GOT3 (cell line): ENCODE measurements at regions not wholly inside any gene's neighbourhood (a gene's known extent, or its start where the extent isn't known, plus 50 kb on each side); places are given as distances from the start of the nearest gene placed in this dataset.
"Not testable (repeated sequence)": the region's sequence is repeated elsewhere in the genome, so short reads cannot be mapped to it uniquely, and the experiment has no call there.

ENCODE experiments used
- DNase-seq: peaks from one replicate; lab custom pipeline; 2025; ENCODE audit warnings: mixed read lengths; lab: John Stamatoyannopoulos, UW

DNA sequence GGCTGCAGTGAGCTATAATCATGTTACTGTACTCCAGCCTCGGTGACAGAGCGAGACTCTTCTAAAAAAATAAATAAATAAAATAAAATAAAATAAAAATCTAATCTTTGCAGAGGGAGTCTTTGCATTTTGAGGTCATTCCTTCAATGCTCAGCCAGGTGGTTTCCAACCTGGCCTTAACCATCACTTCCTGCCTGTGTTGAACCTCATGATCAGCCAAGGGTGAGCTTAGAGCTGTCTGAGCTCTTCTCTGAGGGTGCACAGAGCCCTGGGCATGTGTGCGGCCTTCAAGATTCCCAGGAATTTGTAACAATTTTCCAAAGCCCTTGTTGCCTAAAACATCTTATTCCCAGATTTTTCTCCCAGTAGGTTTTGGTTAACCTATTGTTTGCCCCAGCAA, 94.3 kb downstream of the KCNJ12 start:
- DNase-seq, result not testable (repeated sequence)

DNA sequence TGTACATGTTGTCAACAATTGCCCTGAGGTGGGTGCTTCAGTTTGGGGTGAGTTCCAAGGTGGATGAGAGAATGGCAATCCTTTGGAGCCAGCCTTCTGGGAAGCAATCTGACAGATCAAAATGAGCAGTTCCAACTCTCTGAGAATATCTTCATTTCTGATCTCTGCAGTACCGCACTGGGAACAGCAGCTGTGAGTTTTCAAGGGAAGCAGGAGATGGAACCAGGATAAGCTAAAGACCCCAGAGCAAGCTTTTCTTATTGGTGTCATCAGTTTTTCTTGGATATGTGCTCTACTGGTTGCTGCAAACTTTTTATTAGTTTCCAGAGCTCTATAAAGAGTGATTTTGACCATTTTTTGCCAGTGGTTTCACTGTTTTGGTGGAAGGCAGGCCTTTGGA, 94.7 kb downstream of the KCNJ12 start:
- no peak for DNase-seq

DNA sequence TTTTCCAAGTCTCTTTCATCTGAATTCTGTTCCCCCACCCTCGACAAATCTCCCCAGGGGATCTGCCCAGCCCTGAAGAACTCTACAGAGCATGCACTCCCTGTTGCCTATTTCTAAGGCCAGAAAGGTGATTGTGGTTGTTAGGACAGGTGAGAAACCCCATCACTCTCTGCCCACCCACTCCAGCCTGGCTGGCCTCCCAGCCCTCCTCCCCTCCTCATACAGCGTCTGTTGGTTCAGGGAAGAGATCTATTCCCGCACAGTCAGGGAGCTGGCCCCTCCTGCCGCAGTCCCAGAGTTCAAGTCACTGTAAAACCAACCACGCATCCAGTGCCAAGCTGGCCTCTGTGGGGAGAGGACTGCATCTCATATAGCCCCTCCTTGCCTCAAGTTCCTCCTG, 98.7 kb downstream of the KCNJ12 start:
- DNase-seq, result no peak

DNA sequence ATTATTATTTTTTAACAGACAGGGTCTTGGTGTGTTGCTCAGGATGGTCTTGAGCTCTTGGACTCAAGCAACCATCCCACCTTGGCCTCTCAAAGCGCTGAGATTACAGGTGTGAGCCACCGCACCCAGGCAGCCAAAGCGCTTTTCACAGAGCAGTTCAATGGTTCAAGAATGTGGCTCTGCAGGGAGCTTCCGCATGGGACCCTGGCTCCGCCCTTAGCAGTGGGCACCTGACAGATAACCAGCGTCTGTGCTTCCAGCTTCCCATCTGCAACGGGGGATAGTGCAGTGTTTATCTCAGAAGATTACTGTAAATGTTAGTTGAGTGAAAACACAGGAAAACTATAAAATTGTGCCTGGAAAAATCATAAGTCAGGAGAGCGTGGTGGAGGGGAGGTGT, 99.4 kb downstream of the KCNJ12 start:
- DNase-seq, result no peak

DNA sequence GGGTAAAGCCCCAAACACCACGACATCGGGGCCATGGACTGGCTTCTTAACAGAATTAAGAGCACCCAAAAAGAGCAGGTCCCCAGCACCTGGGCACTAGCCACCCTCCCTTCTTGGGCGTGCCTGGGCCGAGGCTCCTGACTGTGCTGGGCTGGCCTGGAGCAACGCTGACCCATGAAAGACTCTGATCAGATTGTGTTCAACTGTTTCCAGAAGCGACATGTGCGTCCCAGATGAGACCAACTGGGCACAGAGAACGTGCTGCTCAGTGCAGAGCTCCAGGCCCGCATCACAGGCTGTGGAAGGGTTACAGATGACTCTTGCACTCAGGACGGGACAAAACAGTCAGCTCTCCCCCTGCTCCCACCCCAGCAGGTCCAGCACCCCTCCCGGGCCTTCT, 100.7 kb downstream of the KCNJ12 start:
- no peak for DNase-seq

DNA sequence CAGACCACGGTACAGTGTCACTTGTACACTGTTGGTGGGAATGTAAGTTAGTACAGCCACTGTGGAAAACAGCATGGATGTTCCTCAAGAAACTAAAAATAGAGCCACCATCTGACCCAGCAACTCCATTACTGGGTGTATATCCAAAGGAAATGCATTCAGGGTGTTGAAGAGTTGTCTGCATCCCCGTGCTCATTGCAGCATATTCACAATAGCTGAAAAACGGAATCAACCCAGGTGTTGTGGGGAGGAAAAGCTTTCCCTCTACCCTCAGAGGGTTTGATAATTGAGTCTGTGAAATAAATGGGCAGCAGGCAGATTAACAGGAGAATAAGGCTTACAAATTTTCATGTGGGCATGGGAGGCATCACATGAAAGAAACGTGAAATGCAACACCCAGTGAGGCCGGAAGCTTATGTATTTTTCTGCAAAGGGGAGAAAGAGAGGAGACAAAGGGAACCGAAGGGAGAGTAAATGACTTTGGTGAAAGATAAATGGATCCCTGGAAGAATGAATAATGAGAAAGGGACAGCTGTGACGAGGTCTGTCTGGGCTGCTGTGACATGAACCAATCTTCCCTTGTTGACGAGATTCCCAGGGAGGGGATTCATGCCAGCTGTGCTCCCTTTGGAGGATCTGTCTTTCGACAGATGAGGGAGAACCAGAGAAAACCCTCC, 106.2 kb downstream of the KCNJ12 start:
- no peak for DNase-seq

DNA sequence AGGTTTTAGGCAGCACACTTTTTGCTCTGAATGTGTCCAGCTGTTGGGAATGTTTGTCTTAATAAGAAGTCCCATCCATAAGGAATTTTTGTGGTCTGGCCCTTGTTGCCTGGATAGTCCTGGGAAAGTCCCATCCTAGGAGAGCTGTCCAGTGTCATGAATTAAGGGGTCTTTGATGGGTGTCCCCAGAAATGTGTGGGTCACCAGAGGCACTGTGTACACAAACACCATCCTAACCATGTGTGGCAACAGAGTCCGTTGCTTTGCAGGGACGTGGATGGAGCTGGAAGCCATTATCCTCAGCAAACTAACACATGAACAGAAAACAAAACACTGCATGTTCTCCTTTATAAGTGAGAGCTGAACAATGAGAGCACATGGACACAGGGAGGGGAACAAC, 111.9 kb downstream of the KCNJ12 start:
- DNase-seq, result not testable (repeated sequence)

DNA sequence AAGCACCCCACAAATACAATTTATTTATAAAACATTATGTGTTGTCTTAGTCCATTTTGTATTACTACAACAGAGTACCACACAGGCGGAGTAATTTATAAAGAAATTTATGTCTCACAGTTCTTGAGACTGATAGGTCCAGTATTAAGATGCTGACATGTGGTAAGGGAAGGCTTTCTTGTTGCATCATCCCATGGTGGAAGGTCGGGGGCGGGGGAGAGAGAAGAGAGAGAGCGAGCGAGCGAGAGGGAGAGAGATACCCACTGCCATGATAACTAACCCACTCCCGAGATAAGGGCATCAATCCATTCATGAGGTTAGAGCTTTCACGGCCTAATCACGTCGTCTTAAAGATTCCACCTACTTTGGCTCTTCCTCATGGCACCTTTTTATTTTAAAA, 117.8 kb downstream of the KCNJ12 start:
- no peak for DNase-seq

DNA sequence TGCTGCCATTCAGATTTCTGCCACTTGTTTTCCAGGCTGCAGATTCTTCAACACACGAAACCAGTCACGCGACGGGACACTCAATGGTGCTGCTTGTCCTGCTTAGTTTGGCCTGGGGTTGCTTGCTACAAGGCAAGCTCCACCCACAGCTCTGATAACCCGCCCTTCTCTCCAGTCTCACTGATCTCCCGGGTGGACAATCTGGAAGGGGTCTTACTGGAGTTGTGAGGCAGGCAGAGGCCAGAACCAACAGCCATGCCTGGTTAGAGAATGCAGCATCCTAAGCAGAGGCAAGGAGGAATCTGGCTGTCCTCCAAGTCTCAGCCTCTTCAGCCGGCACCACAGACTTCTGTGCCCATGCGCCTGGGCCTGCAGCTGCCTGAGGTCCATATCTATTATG, 119.1 kb downstream of the KCNJ12 start:
- no peak for DNase-seq

DNA sequence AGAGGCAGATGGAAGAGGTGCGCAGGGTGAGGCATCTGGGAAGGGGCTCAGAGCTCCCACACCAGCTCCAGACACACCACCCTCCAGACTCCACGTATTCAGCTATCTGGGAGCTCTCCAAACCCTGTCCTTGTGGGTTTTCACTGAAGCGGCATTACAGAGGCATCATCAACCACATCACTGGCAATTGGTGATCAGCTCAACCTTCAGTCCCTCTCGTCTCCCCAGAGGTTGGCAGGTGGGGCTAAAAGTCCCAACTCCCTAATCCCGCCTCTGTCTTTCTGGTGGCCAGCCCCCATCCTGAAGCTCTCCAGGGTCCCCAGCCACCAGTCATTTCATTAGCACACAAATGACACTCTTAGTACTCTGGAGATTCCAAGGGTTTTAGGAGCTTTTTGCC, 123.9 kb downstream of the KCNJ12 start:
- DNase-seq, result no peak

DNA sequence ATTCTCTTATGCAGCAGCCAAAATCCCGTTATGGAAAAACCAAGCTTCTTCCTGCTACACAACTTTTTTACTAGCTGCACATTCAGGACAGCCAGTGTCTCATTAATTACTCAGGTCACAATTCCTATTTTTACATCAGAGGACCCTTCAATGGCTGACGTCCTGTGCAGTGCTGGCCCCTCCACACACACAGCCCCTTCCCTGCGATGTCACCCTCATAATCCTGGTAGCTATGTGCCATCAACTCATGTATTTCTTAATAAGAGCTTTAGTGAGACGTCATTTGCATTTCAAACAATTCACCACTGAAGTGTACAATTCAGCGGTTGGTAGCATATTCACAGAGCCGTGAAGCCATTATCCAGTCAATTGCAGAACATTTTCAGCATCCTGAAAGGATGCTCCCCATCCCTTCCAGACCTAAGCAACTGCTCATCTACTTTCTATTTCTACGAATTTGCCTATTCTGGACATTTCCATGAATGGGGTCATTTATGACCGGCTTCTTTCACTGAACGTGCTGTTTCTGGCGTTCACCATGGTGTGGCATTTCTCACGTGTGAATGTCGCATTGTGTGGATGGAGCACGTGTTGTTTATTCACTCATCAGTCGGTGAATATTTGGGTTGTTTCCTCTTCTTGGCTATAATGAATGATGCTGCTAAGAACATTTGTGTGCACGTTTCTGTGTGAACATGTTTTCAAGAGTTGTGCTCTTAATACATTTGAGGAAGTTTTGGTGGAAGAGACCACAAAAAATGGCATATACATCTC, 126.0 kb downstream of the KCNJ12 start:
- DNase-seq, result not testable (repeated sequence)

DNA sequence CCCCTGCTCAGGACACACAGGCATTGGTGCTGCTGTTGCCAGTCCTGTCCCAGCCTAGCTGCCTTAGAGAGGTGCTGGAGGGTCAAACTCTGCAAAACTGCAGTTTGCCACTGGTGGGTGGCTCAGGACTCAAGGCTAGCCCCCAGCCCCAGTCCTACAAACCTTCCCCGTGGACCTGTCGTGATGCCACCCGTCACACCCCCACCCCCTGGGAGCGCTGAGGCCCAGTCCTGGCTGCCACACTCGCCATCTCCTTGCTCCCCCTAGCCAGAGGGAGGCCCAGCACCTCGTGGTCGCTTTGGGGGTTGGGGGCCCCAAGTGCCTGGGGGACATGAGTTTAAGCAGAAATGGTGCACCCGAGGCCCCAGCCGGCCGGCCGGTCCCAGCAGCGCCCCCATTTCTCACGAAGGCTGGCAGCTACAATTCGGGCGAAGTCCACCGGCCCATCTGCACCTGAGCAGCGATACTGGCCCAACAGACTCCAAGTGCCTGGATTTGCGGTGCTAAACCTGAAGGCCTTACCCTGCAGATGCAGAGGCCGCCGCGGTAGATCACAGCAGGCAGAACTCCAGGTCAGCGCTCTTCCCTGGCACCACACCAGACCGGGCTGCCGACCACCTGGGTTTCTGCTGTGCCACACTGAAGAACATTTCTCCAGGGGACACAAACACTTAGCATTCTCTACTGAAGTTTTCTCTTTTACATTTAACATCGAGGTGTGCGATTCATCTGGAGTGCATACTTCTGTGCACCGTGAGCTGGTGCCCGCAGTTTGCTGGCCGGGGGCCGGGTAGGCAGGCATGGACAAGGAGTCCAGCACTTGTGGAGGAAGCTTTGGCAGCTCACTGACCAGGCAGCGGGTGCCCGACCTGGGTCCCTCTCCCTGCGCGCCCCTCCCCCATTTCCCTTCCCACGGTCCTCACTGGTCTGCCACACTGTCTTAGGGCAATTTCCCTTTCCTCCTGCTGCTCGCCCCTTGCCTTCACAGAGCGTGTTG, 130.0 kb downstream of the KCNJ12 start:
- no peak for DNase-seq

DNA sequence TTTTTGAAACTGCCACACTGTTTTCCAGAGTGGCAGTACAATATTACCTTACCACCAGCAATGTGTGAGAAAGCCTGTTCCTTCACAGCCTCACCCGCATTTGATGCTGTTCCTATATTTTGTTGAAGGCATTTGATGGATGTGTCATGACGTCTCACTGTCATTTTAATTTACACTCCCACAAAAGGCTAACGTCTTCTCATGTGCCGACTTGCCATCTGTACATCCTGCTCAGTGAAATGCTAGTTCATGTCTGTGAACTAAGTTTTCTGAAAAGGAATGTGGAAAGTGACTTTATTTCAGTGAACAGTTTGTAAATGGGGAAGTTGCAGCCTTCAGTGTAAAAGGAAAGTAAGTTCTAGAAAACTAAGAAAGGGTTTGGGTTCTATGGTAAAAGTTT, 131.6 kb downstream of the KCNJ12 start:
- not testable (repeated sequence) for DNase-seq

DNA sequence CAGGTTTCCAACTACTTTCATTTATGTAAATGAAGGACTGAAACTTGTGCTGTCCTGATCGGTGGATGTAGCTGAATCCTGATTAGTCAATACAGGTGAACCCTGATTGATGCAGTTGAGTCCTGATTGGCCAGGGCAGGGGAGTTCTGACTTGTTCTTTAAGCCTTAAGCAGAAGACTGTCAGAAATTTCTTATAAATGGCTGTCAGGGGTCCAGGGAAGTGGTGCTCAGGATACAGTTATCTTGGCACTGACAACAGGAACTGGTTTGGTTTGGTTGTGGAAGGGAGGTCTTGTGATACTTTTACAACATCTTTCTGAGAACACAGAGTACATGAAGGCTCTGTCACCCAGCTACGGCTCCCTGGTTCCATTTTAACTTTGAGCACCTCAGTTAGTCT, 132.1 kb downstream of the KCNJ12 start:
- DNase-seq, result no peak

DNA sequence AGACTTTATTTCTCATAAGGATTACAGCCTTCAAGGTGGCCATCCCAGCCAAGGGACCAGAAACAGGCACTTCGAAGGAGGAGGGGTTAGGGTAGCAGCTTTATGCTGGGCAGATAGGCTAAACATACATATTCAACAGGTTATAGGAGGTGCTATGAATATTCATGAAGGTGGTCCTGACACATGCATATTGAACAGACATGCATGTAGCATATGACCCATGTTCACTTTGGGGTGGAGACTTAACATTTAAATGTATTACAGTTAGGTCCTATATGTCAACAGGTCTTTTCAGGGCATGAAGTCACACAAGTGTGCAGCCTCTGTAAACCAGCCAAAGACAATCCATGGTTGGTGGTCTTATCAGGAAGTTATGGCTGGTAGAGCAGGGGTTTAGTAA, 133.2 kb downstream of the KCNJ12 start:
- DNase-seq, result not testable (repeated sequence)

DNA sequence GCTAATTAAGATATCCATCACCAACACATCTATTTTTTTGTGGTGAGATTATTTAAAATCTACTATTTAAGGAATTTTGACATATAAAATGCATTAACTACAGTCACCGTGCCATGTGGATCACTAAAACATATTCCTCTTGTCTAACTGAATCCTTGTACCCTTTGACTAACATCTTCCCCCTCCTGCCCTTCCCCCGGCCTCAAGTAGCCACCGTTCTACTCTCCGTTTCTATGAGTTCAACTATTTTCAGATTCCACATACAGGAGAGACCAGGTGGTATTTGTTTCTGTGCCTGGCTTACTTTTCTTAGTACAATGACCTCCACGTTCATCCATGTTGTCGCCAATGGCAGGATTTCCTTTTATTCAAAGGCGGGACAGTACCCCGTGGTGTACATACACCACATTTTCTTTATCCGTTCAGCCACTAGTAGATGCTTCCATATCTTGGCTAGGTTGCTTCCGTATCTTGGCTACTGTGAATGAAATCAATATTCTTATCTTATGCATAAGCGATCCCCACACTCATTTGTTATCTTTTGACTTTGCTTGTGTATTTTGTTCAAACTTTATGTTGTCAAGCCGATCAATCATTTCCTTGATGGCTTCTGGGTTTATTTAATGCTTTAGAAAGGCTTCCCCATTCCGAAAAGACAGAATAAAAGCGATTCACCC, 134.7 kb downstream of the KCNJ12 start:
- no peak for DNase-seq

DNA sequence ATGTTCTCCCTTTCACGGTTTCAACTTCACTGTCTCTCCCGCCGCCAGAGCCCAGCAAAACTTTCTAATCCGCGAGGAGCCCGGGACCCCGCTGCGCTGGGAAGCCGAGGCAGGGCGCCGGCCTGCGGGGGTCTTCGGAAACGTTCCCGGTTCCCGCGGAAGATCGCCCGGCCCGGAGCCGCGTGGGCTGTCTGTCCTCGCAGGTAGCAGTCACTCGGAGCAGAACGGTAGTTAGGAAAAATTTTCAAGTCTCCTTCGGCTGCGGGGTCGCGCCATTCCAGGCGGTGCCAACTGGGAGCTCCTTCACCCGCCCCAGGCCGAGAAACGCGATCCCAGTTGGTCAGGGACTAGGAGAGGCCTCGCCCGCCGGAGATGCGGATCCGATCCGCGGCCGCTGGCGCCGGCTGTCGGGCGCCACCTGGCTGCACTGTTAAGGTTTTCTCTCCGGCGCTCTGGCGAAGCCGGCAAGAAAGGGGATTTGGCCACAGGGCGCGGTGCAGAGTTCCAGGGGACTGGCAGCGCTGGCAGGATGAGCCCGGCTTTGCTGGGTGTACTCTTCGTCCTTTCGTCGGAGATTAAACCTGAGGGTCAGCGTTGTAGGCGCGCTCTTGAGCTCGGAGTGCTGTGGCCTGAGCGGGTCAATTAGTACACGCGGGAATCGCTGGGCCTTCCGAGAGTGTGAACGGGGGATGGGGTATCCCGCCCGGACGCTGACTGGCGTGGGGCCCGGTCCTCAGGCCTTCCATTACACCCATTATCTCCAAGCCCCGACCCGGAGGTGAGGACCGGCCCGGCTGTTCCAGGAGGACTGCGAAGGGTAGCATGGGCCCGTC, 135.4 kb downstream of the KCNJ12 start:
- DNase-seq, result no peak

DNA sequence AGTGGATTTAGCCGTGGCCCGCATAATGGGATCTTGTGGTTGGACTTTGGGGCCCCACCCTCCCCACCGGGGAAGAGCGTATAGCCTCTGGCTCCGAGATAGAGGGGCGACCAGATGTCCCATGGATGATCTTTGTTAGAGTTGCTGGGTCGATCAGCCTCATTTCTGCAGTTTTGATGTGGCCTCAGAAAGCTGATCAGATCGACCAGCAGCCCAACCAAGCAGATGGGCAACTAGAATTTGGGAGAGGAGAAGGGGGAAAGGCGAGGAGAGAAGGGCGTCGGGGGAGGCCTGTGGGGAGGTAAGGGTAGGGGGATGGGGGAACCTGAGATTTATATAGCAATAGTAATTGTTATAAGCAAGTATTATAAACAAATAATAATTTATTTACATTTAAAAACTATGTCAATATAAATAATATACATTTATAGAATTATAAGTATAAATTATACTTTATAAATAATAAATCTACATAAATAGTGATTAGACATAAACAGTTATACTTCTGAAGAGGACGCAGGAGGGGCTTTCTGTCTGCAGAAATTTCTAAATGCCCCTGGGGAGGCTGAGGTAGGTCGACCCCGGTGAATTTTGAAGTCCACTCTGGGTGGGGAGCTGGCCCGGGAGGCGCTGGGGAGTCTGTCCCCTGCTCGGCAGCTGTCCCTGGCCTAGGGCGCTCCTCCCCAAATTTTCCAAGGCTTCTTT, 136.3 kb downstream of the KCNJ12 start:
- DNase-seq, result no peak

DNA sequence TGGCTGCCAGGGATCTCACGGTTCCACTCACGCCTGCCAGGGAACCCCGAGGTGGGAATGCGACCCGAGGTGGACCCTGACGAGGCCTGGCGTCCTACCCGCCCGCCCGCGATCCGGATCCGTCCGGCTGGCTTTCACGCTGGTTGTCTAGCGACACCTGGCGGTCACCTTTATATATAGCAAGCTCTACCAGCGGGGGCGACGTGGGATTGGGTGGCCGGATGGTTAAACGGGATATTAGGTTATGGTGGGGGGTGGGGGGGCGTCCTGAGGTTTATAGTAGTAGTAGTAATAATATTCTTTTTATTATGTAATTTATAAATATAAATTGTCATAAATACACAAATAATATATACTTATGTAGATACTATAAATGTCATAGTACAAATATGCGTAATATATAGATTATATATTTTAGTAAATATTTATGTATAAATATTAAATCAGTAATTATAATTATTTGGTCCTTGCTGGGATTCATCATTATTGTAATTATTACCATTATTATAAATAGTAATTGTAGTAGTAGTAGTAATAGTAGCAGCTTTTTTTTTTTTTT, 136.9 kb downstream of the KCNJ12 start:
- DNase-seq, result no peak

DNA sequence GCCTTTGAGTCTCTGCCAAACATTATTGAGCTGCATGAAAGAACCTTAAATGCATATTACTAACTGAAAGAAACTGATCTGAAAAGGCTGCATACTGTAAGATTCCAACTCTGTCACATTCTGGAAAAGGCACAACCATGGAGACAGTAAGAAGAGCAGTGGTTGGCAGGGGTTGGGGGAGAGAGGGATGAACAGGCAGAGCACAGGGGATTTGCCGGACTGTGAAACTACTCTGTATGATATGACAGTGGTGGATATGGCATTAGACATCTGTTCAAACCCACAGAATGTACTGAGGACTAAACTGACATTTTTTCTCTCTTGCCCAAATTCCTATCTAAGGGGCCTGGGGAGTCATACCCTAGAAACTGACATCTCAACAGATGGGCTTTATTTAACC, 138.4 kb downstream of the KCNJ12 start:
- not testable (repeated sequence) for DNase-seq
